Stimulated activated CD4-positive, alpha-beta T cell treated with anti-CD3 and anti-CD28 coated beads, Interleukin-12 subunit alpha, Interleukin-12 subunit beta, amount 100 ng/mL, for 4 hours (primary cell): ENCODE measurements at regions not wholly inside any gene's neighbourhood (a gene's known extent, or its start where the extent isn't known, plus 50 kb on each side); places are given as distances from the start of the nearest gene placed in this dataset.
"Not testable (repeated sequence)": the region's sequence is repeated elsewhere in the genome, so short reads cannot be mapped to it uniquely, and the experiment has no call there.

Experiments
- DNase-seq: peaks from one replicate; pipeline ENCODE4 v3.0.0-alpha.2; 2020

GRCh38 chr9:81103597-81104471 lies 585.5 kb downstream of the TLE1 start:
- no peak for DNase-seq

- no peak for DNase-seq
These were observed 592.1 kb downstream of the TLE1 start for GRCh38 chr9:81097131-81097847.

GRCh38 chr9:81096625-81097024 lies 592.7 kb downstream of the TLE1 start:
- no peak for DNase-seq

- DNase-seq: no peak
These were observed 597.3 kb downstream of the TLE1 start for GRCh38 chr9:81092057-81092456.

- no peak for DNase-seq
These were observed 601.0 kb downstream of the TLE1 start for GRCh38 chr9:81088341-81088740.

- no peak for DNase-seq
These were observed 602.9 kb downstream of the TLE1 start for GRCh38 chr9:81086416-81086815.

GRCh38 chr9:81083854-81084512 lies 605.4 kb downstream of the TLE1 start:
- DNase-seq: no peak

- no peak for DNase-seq
These were observed 606.3 kb downstream of the TLE1 start for GRCh38 chr9:81083067-81083466.

- no peak for DNase-seq
These were observed 607.1 kb downstream of the TLE1 start for GRCh38 chr9:81082221-81082620.

- DNase-seq: no peak
These were observed 608.4 kb downstream of the TLE1 start for GRCh38 chr9:81080900-81081299.

GRCh38 chr9:81080185-81080584 lies 609.2 kb downstream of the TLE1 start:
- no peak for DNase-seq

GRCh38 chr9:81079055-81079454 lies 610.3 kb downstream of the TLE1 start:
- DNase-seq: no peak

GRCh38 chr9:81078555-81078954 lies 610.8 kb downstream of the TLE1 start:
- no peak for DNase-seq

GRCh38 chr9:81077572-81077971 lies 611.8 kb downstream of the TLE1 start:
- DNase-seq: no peak

- no peak for DNase-seq
These were observed 613.2 kb downstream of the TLE1 start for GRCh38 chr9:81076131-81076530.

- DNase-seq: no peak
These were observed 615.1 kb downstream of the TLE1 start for GRCh38 chr9:81074221-81074620.

GRCh38 chr9:81073821-81074220 lies 615.5 kb downstream of the TLE1 start:
- DNase-seq: no peak

GRCh38 chr9:81072758-81073157 lies 616.6 kb downstream of the TLE1 start:
- DNase-seq: no peak

- DNase-seq: no peak
These were observed 618.2 kb downstream of the TLE1 start for GRCh38 chr9:81071108-81071507.

GRCh38 chr9:81070689-81071088 lies 618.7 kb downstream of the TLE1 start:
- DNase-seq: no peak

GRCh38 chr9:81069923-81070322 lies 619.4 kb downstream of the TLE1 start:
- no peak for DNase-seq

- DNase-seq: no peak
These were observed 620.1 kb downstream of the TLE1 start for GRCh38 chr9:81069038-81069795.

- not testable (repeated sequence) for DNase-seq
These were observed 626.4 kb downstream of the TLE1 start for GRCh38 chr9:81062995-81063394.
